ENCODE measurements at regions not wholly inside any gene's neighbourhood (a gene's known extent, or its start where the extent isn't known, plus 50 kb on each side); places are given as distances from the start of the nearest gene placed in this dataset.

- H3K27me3 ChIP-seq (replicated peaks in 1 of 4; ENCODE audit: control insufficient read depth in 3 of 4, extremely low read depth in 1 of 4, insufficient read depth in 3 of 4, low read length in 3 of 4), result no peaks in the 10 kb centered on the region; a peak in 1 of 7 replicates
- H3K79me2 ChIP-seq (ENCODE audit: control insufficient read depth in 1 of 2, insufficient read depth in 2 of 2, low read length in 2 of 2), result no peaks in the 10 kb centered on the region
- no peak overlapping the region for H2BK120ac ChIP-seq (replicated peaks; ENCODE audit: low read depth, low read length)
- H3K36me3 ChIP-seq (ENCODE audit: control insufficient read depth in 2 of 4, insufficient read depth in 4 of 4, low read length in 3 of 4), result no peaks in the 10 kb centered on the region
- H3K4me3 ChIP-seq (ENCODE audit: extremely low read depth in 1 of 4, insufficient read depth in 2 of 4, low read depth in 3 of 4, low read length in 4 of 4), result no peak overlapping the region
- H3K4ac ChIP-seq (replicated peaks; ENCODE audit: insufficient read length, low read depth, low read length), result no peak overlapping the region
- H3K23me2 ChIP-seq (ENCODE audit: low read depth, low read length), result no peaks in the 10 kb centered on the region
- no peak overlapping the region for H3K27ac ChIP-seq (ENCODE audit: low read depth, low read length)
- no peak overlapping the region for H2BK5ac ChIP-seq (ENCODE audit: low read depth, low read length)
- no peaks in the 10 kb centered on the region for H3K9me3 ChIP-seq (ENCODE audit: insufficient read depth in 2 of 2, low read depth in 1 of 2, low read length in 1 of 2)
- H4K8ac ChIP-seq (ENCODE audit: extremely low read depth, insufficient read depth, low read length), result no peak overlapping the region
- FAIRE-seq, result no peak
- H2BK20ac ChIP-seq (ENCODE audit: low read length), result no peak overlapping the region
- H4K91ac ChIP-seq (replicated peaks; ENCODE audit: insufficient read length, low read length), result no peak overlapping the region
- no peaks in the 10 kb centered on the region for H4K20me1 ChIP-seq (replicated peaks in 1 of 2; ENCODE audit: control insufficient read depth in 1 of 2, insufficient read depth in 2 of 2, low read length in 2 of 2)
- no peak overlapping the region for H3K9ac ChIP-seq (replicated peaks in 1 of 4; ENCODE audit: extremely low read depth in 1 of 4, low read depth in 3 of 4, low read length in 3 of 4)
- H4K5ac ChIP-seq (ENCODE audit: insufficient read length, low read depth, low read length), result no peak overlapping the region
- ChIA-PET POLR2A (ENCODE audit: partially characterized antibody) (interaction anchor here (1.3 kb wide), 1 partner anchor 29 kb away, joined by 3 read pairs; no protein-coding TSS in a partner anchor), CTCF (ENCODE audit: partially characterized antibody) (interaction anchor here (1.3 to 6.7 kb wide), 3 partner anchors 23 to 47 kb away, joined by 3 to 40 read pairs (median 4); no protein-coding TSS in a partner anchor)
- no peak overlapping the region for H2BK12ac ChIP-seq (ENCODE audit: low read depth, low read length)
- H3K4me1 ChIP-seq (replicated peaks in 1 of 4; ENCODE audit: control insufficient read depth in 3 of 4, insufficient read depth in 4 of 4, low read length in 3 of 4), result peaks cover 0 to 3% (median 0%) of the 10 kb centered on the region in 4 experiments; a peak in 4 of 7 replicates
- H3K23ac ChIP-seq (ENCODE audit: insufficient read length), result no peak overlapping the region
- DNase-seq (ENCODE audit: low read depth in 1 of 2, low spot score in 2 of 2), result no peak
- H3K4me2 ChIP-seq (ENCODE audit: insufficient read depth in 1 of 2, low read depth in 2 of 2, low read length in 2 of 2), result no peak overlapping the region
- H3K14ac ChIP-seq (ENCODE audit: insufficient read length), result no peak overlapping the region
- no peak overlapping the region for H3K56ac ChIP-seq (replicated peaks; ENCODE audit: insufficient read length, low read depth, low read length)
- H2BK15ac ChIP-seq (ENCODE audit: low read length), result no peak overlapping the region
- 93% methylated on average over 8 of the region's 8 CpGs; no CpG with 5 or more reads in 1 of the 2 experiments for WGBS, 2 experiments (ENCODE audit: extremely low coverage in 1 of 2, insufficient coverage in 1 of 2, insufficient read length in 1 of 2, insufficient replicate concordance in 2 of 2, low coverage in 1 of 2, low lambda C conversion rate in 2 of 2, missing lambda C conversion rate in 1 of 2)
- H3K79me1 ChIP-seq (ENCODE audit: low read depth, low read length), result no peaks in the 10 kb centered on the region
- H2AFZ ChIP-seq (ENCODE audit: low read length), result no peak overlapping the region
- H3K18ac ChIP-seq (ENCODE audit: extremely low read depth, low read length), result no peak overlapping the region
- no peak overlapping the region for H2AK5ac ChIP-seq (ENCODE audit: low read depth, low read length)
- no peak for TF ChIP-seq E2F6 (IDR thresholded peaks at IDR 0.05)
- TF ChIP-seq MAFK (IDR thresholded peaks at IDR 0.05; ENCODE audit: low read depth, low read length), result no peak
- no peak for TF ChIP-seq NANOG (IDR thresholded peaks at IDR 0.05; ENCODE audit: insufficient read depth, low read depth, low read length, poor library complexity, severe bottlenecking)
These were observed 150.7 kb downstream of the EDN3 start for GRCh38 chr20:59451066-59451630.
